DND-41 (cell line): ENCODE measurements at regions not wholly inside any gene's neighbourhood (a gene's known extent, or its start where the extent isn't known, plus 50 kb on each side); places are given as distances from the start of the nearest gene placed in this dataset.

Source experiments
- EZH2 ChIP-seq: IDR thresholded peaks from 3 replicates; pipeline ENCODE4 v1.6.1; 2012; ENCODE audit warnings: borderline replicate concordance, low read depth, mild to moderate bottlenecking, moderate library complexity, low read length, inconsistent platforms; ENCODE audit not compliant: severe bottlenecking
- TF ChIP-seq, protein P1 (sequence below): IDR thresholded peaks from 2 replicates; pipeline ENCODE4 v1.5.1; 2012; ENCODE audit warnings: borderline replicate concordance, low read length, moderate library complexity, mild to moderate bottlenecking; ENCODE audit not compliant: poor library complexity, severe bottlenecking; ENCODE audit errors: extremely low read depth

GRCh38 chr13:88369866-88370265, 698.7 kb downstream of the SLITRK5 start:
- TF ChIP-seq, protein P1, sequence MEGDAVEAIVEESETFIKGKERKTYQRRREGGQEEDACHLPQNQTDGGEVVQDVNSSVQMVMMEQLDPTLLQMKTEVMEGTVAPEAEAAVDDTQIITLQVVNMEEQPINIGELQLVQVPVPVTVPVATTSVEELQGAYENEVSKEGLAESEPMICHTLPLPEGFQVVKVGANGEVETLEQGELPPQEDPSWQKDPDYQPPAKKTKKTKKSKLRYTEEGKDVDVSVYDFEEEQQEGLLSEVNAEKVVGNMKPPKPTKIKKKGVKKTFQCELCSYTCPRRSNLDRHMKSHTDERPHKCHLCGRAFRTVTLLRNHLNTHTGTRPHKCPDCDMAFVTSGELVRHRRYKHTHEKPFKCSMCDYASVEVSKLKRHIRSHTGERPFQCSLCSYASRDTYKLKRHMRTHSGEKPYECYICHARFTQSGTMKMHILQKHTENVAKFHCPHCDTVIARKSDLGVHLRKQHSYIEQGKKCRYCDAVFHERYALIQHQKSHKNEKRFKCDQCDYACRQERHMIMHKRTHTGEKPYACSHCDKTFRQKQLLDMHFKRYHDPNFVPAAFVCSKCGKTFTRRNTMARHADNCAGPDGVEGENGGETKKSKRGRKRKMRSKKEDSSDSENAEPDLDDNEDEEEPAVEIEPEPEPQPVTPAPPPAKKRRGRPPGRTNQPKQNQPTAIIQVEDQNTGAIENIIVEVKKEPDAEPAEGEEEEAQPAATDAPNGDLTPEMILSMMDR: no peak
- no peak for TF ChIP-seq EZH2
